GM21367 (cell line): ENCODE measurements at regions not wholly inside any gene's neighbourhood (a gene's known extent, or its start where the extent isn't known, plus 50 kb on each side); places are given as distances from the start of the nearest gene placed in this dataset.
"Not testable (repeated sequence)": the region's sequence is repeated elsewhere in the genome, so short reads cannot be mapped to it uniquely, and the experiment has no call there.

Experiments
- ATAC-seq: cut with Tn5 transposase; IDR thresholded peaks from one replicate; pipeline ENCODE4 v1.9.1; 2021; ENCODE audit not compliant: unreplicated experiment

- no peak for ATAC-seq
These were observed 676.0 kb downstream of the PLA2G4A start for GRCh38 chr1:187504779-187505178.

GRCh38 chr1:187509091-187509490 is 680.3 kb downstream of the PLA2G4A start:
- ATAC-seq = no peak

GRCh38 chr1:187513190-187513589 is 684.4 kb downstream of the PLA2G4A start:
- ATAC-seq = no peak

- ATAC-seq = no peak
These were observed 685.4 kb downstream of the PLA2G4A start for GRCh38 chr1:187514110-187514509.

- no peak for ATAC-seq
These were observed 688.1 kb downstream of the PLA2G4A start for GRCh38 chr1:187516874-187517273.

DNA sequence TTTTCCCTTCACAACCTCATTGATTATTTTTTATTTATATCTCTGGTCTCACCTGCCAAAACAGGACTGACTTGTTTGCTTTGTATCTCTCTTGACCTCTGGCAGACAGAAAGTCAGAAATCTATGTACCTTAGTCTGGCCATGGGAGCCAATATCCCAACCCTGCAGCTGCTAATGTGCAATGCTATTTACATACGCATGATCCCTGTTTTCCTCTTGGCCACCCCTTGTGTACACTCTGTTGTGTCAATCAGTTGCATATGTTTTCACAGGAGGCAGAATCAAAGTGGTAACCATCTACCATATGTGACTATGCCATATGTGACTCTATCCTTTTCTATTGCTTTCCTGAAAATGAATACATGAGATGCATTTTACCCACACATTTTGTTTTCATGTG is 688.8 kb downstream of the PLA2G4A start:
- ATAC-seq = no peak

- no peak for ATAC-seq
These were observed 698.6 kb downstream of the PLA2G4A start for GRCh38 chr1:187527346-187527745.

DNA sequence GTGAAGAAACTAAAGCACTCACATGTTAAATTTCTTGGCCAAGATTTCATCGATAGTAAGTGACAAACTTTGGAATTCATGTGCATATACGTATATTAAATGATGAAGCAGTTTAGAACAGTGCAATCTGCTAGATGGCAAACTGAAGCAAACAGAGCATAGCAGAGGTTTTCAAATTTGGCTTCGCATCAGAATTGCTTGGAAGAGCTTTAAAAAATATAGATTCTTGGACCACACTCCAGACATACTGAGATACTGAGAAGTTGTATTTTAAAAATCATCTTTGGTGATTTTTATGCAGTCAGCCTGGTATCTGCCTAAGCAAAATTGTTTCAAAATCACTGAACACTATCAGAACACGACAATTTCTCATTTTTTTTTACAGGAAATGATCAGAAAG is 709.2 kb downstream of the PLA2G4A start:
- no peak for ATAC-seq

DNA sequence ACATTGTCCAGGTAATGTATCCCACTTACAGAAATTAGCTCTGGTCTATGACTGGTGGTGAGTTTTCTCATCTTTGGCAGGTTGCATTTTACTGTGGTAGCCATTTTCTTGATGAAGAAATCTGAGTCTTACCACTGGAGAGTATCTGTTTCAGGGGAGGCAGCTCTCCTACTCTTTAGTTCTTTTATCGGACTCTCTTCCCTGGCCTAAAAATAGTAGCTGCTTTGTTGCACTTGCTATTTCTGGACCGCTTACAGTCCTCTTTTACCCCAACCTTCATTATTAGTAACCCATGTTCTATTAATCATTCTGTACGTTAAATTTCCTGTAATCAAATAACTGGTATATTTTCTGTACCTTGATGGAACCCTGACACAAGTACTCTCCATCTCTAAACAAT is 720.8 kb downstream of the PLA2G4A start:
- ATAC-seq = no peak

DNA sequence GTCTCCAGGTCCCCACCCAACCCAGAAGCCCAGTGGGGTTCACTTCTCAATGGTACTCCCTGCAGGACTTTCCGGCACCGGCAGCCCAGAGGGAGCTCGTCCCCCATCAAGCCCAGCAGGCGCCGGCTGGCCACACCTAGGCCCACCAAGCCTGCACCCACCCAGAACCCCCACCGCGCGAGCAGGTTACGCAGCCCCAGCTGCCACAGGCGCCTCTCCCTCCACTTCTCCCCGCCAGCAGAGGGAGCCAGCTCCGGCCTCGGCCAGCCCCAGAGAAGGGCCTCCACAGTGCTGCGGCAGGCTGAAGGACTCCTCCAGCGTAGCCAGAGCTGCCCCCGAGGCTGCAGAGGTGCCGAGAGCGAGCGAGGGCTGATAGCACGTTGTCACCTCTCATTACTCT is 722.3 kb downstream of the PLA2G4A start:
- no peak for ATAC-seq

GRCh38 chr1:187563191-187563590 is 734.4 kb downstream of the PLA2G4A start:
- no peak for ATAC-seq

DNA sequence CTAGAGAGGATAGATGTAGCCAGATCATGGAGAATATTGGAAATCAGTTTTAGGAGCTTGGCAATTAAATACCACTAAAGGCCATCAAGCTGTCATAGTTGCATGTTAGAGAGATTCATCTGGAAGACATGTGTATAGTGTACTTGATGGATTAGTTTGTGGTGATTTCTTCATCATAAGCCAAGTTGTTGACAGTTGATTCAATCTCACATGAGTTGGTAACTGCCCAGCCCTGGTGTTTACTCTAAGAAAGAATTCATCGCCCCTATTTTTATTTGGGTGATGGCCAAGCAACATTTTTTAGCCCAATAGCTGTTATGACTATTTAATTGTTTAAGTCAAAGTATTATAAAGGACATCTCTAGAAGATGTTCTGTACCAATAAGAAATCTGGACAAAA is 737.6 kb downstream of the PLA2G4A start:
- no peak for ATAC-seq

- ATAC-seq = no peak
These were observed 739.3 kb downstream of the PLA2G4A start for GRCh38 chr1:187568067-187568466.

DNA sequence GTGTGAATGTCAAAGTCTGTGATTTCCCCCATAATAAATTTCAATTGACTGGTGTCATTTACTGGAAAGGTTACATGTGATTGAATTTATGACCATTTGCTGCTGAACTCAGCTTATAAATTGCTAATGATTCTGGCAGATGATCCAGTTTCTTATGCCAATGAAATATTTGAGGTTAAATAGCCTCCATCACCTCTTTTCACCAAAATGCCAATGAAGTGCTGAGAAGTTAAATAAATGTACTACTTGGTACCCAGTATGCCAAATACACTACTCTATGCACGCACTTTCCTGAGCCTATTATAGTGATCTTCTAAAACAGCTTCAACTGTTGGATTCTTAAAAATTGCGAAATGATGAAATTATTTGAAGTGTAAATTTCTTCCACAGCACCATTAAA is 741.4 kb downstream of the PLA2G4A start:
- no peak for ATAC-seq

DNA sequence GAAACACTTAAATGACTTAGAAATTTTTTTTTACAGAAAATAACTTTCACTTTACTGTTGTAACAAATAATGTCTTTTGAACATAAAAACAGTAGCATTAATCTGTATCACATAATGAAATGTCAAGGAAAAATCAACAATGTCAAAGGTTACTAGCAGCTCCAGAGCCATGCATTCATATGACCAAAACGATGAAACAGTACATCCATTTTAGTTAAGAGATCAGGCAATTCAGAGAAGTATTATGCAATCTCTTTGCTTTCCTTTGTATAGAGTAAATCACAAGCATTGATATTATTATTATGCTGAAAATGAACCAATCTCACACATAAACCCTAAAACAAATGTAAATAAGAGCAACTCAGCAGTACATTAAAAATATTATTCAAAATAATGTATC is 748.9 kb downstream of the PLA2G4A start:
- no peak for ATAC-seq

DNA sequence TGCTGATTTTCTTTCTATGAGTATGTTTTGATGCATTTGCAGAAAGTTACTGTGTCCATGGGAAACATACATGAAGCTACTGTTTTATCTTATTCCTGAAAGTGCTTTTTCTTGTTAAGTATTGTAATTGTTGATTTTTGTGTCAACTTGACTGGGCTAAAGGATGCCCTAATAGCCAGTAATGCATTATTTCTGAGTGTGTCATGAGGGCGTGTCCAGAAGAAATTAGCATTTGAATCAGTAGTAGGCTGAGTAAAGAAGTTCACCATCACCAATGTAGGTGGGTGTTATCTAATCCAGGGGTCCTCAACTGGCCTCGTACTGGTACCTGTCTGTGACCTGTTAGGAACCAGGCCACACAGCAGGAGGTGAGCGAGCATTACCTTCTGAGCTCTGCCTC is 760.2 kb downstream of the PLA2G4A start:
- no peak for ATAC-seq

GRCh38 chr1:187605736-187606135 is 777.0 kb downstream of the PLA2G4A start:
- no peak for ATAC-seq

GRCh38 chr1:187615853-187616735 is 787.3 kb downstream of the PLA2G4A start:
- ATAC-seq = not testable (repeated sequence)

DNA sequence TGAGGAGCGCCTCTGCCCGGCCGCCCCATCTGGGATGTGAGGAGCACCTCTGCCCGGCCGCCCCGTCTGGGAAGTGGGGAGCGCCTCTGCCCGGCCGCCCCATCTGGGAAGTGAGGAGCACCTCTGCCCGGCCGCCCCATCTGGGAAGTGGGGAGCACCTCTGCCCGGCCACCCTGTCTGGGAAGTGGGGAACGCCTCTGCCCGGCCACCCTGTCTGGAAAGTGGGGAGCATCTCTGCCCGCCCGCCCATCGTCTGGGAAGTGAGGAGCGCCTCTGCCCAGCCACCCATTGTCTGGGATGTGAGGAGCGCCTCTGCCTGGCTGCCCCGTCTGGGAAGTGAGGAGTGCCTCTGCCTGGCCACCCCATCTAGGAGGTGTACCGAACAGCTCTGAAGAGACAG is 788.1 kb downstream of the PLA2G4A start:
- ATAC-seq = not testable (repeated sequence)

GRCh38 chr1:187617776-187618175 is 789.0 kb downstream of the PLA2G4A start:
- no peak for ATAC-seq

DNA sequence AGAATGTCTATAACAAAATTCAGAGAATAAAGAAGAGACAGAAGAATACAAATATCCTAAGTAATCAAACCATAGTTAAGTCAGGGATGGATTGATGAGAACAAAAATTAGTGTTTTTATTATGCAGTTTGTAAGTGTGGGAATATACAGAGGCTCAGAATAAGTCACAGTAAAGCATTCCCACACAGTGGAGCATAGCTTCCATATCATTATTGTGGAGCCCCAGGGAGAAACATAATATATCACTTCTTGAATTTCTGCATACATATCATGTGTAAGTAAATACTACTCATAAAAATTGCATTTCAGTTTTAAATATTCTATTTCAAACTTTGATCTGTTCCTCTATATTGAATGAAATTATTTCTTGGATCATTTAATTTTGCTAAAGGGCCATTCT is 790.4 kb downstream of the PLA2G4A start:
- no peak for ATAC-seq

DNA sequence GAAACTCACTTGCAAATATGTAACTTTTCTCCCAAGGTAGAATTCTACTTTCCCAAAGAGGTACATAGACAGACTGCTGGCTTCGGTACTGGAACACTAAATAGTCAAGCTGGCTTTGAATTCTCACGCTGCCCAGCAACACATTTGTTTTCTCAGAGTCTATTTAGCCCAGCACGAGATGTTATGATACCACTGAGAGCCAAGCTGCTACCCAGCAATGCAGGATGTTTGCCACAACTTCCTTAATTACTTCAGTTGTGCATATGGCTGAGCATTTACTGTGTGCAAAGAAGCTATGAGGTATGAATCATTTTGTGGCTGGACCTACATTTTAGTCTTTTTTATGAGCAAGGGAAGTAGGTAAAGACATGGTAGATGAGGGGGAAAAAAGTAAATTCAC is 793.2 kb downstream of the PLA2G4A start:
- ATAC-seq = no peak

DNA sequence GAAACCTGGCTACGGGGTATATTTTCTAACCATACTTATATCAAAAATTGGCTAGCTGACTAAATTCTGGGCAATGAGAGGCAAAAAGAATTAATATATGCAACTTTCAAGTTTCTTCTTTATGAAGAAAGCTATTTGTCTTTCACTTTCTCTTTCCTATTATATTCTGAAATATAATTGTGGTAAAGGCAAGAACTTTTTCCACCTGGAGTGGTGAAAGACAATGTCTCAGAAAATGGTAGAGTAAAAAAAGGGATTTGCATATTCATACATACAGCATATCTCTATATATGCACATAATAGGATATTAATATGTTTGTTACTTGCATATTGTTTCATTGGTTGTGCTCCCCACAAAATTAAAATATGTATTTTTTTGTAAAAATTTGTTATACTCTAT is 793.8 kb downstream of the PLA2G4A start:
- ATAC-seq = no peak
